GM10248 (cell line): ENCODE measurements at regions not wholly inside any gene's neighbourhood (a gene's known extent, or its start where the extent isn't known, plus 50 kb on each side); places are given as distances from the start of the nearest gene placed in this dataset.
"Not testable (repeated sequence)": the region's sequence is repeated elsewhere in the genome, so short reads cannot be mapped to it uniquely, and the experiment has no call there.

ENCODE experiments used
- CTCF ChIA-PET: fragments of 300-600 bp; sonication (Branson Sonifier 250); formaldehyde crosslinking; extraction: SDS; loops from one replicate; lab custom pipeline; 2021; ENCODE audit warnings: antibody characterized with exemption; lab: Yijun Ruan, JAX
- POLR2A ChIA-PET: fragments of 350-650 bp; sonication (Branson Sonifier 250); formaldehyde crosslinking; extraction: SDS; loops from one replicate; lab custom pipeline; 2020; ENCODE audit warnings: antibody characterized with exemption; lab: Yijun Ruan, JAX
- DNase-seq: peaks from one replicate; pipeline ENCODE4 v3.0.0; 2012; ENCODE audit errors: extremely low spot score
- TF ChIP-seq, protein P1 (sequence below): IDR thresholded peaks from 2 replicates; pipeline ENCODE4 v1.5.1; 2012; ENCODE audit warnings: mild to moderate bottlenecking, low read depth; ENCODE audit errors: extremely low read depth, missing control alignments, control extremely low read depth

DNA sequence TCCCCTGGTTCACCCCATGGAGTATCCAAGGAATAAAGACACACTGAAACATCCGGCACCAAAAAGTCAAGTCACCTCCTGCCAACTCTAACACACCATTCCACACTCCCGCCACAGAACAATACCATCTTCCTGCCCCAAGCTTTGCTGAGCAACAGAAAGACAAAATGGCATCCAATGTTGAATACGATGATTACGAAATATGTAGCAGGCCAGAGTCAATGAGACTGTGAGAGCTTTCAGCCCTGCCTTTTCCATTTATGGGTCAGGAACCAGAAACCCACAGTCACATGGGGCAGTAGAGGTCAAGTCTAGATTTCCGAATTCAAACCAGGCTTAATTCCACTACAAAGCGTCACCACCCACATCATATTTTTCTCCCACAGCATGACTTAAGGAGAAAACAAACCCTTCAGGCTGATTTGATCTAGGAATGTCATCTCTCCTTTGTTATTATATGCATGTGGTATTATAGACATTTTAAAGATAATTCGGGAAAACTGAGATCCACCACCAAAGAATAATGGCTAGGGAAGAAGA is 249.8 kb downstream of the SETD4 start:
- DNase-seq, result no peak
- ChIA-PET CTCF (interaction anchor here (0.6 kb wide), 1 partner anchor 9 kb away, joined by 3 read pairs; no protein-coding TSS in a partner anchor), POLR2A (no interaction called here)
- TF ChIP-seq, protein P1, sequence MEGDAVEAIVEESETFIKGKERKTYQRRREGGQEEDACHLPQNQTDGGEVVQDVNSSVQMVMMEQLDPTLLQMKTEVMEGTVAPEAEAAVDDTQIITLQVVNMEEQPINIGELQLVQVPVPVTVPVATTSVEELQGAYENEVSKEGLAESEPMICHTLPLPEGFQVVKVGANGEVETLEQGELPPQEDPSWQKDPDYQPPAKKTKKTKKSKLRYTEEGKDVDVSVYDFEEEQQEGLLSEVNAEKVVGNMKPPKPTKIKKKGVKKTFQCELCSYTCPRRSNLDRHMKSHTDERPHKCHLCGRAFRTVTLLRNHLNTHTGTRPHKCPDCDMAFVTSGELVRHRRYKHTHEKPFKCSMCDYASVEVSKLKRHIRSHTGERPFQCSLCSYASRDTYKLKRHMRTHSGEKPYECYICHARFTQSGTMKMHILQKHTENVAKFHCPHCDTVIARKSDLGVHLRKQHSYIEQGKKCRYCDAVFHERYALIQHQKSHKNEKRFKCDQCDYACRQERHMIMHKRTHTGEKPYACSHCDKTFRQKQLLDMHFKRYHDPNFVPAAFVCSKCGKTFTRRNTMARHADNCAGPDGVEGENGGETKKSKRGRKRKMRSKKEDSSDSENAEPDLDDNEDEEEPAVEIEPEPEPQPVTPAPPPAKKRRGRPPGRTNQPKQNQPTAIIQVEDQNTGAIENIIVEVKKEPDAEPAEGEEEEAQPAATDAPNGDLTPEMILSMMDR, result no peak

DNA sequence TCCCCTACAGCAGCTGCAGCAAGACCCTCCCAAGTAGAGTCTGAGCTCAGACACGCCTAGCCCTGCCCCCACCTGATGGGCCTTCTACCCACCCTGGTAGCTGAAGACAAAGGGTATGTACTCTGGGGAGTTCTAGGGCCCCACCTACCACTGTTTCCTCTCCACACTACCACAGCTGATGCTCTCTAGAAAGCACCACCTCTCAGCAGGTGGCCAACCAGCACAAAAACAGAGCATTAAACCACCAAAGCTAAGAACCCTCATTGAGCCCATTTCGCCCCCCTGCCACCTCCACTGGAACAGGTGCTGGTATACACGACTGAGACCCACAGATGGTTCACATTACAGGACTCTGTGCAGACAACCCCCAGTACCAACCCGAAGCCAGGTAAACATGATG is 258.9 kb downstream of the SETD4 start:
- ChIA-PET POLR2A (no interaction called here), CTCF (interaction anchor here (1.9 kb wide), 1 partner anchor 19 kb away, joined by 5 read pairs; no protein-coding TSS in a partner anchor)
- TF ChIP-seq, protein P1, result no peak
- no peak for DNase-seq

DNA sequence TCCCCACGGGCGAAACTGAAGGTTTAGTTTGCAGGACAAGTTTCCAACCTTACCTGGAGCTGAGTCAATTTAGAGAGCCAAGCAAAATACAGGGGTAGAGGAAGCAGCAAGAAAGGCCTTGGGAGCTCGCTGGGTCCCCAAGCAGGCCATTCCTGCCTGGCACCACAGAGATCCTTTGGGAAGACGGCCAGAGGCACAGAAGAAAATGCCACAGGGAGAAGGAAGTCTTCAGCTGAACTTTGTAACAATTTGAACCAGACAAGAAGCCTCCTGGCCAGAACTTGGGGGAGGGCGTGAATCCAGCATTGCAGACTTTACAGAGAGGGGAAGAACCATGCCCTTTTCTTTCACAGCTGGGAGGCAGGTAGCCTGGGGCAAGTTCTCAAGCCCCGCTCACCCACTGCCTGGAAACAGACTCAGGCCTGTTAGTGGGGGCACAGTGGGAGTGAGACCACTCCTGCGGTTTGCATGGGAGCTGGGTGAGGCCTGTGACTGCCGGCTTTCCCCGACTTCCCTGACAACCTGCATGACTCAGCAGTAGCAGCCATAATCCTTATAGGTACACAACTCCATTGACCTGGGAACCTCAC is 259.4 kb downstream of the SETD4 start:
- DNase-seq, POLR2A ChIA-PET: not testable (repeated sequence)
- CTCF ChIA-PET, result interaction anchor here (1.9 kb wide), 1 partner anchor 19 kb away, joined by 5 read pairs; no protein-coding TSS in a partner anchor

DNA sequence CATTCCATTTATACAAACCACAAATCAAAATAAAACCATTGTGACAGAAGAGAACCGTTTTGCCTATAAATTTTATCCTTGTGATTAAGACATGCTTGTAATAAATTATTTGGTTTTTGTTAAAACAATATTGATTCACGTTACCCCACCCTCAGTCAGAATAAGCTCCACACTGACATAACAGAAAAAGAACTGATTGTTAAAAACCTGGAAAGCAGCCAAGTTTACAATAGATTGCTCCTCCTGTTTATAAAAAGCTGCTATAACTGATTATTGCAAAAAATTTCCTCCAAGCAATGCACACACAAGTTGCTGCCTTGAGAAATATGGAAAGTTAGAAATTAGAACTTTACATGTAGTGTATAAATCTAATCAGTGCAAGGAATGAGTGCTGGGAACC is 263.5 kb downstream of the SETD4 start:
- TF ChIP-seq, protein P1, result no peak
- DNase-seq, result no peak
- POLR2A ChIA-PET, result no interaction called here
- CTCF ChIA-PET, result no interaction called here

DNA sequence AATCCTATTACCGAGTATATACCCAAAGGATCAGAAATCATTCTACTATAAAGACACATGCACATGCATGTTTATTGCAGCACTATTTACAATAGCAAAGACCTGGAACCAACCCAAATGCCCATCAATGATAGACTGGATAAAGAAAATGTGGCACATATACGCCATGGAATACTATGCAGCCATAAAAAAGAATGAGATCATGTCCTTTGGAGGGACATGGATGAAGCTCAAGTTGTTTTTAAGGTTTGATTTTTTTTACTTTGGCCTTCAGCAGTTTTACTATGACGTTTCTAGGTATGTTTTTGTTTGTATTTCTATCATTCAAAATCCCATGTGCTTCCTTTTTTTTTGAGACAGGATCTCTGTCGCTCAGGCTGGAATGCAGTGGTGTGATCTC is 265.8 kb downstream of the SETD4 start:
- POLR2A ChIA-PET, CTCF ChIA-PET, DNase-seq: not testable (repeated sequence)

DNA sequence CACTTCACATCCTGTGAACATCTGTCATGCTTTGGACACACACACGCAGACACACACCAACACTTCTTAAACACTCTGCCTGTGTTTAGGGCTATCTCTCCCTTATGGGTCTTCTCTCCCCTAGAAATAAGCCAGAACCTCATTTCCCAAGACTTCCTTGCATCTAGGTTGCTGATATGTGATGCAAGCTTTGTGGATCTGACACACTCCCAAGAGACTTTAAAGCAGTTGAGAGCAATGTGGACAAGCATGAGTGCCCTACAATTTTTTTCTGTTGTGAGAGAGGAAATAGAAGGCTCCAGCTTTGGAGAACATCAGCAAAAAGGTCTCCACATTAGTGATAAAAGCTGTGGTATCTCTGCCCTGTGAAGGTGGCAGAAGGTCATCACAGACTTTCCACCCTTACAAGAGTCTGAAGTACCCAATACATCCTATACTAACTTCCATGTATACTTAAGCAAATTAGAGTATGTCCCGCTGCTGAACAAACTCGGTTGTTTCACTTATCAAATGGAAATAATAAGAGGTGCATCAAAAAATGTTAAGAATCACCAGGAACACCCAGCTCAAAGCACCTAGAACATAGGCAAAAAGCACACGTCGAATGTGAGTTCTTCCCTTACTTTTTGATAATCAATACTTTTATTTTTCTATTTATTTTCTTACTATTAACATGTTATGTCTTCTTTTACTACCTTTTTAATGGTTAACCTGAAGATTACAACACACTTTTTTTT is 267.6 kb downstream of the SETD4 start:
- CTCF ChIA-PET, result interaction anchor here (1.4 to 1.5 kb wide), 2 partner anchors 10 to 157 kb away, joined by 3 read pairs; no protein-coding TSS in a partner anchor

DNA sequence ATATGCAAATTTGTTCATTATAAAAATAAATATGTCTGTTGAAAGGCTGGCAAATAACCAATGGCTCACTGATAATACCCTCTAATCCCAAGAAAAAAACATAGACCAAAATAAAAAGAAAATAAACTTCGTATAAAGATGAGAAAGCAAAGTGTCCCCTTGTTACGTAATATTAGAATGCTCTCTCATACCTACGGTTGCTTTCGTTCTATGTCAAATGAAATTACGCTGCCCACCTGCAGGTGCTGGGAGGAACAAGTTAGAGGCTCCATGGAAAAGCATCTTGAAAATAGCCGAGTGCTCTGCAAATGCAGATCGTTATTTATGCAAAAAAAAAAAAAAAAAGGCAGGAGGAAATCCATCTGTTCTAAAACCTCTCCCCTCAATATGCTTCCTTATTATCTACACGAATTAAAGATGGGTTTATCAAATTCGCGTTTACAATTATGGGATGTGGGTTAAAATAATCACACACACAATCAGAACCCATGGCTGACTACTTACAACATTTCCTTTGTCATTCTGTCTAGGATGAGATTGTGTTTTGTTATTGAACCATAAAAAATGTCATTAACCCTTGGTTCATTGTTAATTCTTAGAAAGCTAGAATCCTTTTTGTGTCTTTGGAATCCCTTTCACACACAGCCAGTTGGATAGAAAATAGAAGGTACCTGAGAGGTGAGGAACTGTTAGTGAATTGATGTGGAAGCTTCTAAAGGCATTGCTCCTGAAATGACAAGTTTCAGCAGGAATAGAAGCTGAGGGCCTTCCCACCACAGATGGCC is 268.6 kb downstream of the SETD4 start:
- no peak for DNase-seq
- TF ChIP-seq, protein P1, result no peak
- POLR2A ChIA-PET, result no interaction called here
- CTCF ChIA-PET, result interaction anchor here (1.4 to 1.5 kb wide), 2 partner anchors 11 to 158 kb away, joined by 3 read pairs; no protein-coding TSS in a partner anchor

More for the DNA sequence above, 267.6 kb downstream of the SETD4 start:
- DNase-seq, result no peak
- POLR2A ChIA-PET, result no interaction called here
- TF ChIP-seq, protein P1, result no peak
